HT1080 (cell line): ENCODE measurements at regions not wholly inside any gene's neighbourhood (a gene's known extent, or its start where the extent isn't known, plus 50 kb on each side); places are given as distances from the start of the nearest gene placed in this dataset.

Experiments
- DNase-seq: peaks from one replicate; pipeline ENCODE4 v3.0.0-alpha.2; 2015; ENCODE audit warnings: low read depth

DNA sequence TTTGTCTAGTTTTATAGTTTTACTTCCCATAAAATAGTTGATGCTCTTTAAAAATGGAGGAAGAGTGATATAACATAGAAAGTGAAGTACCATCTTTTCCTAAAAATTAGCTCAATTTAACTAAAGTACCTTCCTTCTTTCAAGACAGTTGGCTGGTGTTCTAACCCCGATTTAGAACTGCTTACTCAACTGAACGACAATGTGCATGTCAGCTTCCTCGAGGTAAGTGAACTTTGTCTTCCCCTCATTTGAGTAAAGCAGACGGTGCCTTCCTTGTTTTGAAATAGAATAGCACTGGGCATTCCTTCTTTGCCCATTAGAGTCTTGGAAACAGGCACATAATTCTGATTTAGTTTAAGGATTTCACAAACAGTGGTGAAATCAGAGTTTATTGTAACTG is 1519.2 kb downstream of the EFNB2 start:
- no peak for DNase-seq

DNA sequence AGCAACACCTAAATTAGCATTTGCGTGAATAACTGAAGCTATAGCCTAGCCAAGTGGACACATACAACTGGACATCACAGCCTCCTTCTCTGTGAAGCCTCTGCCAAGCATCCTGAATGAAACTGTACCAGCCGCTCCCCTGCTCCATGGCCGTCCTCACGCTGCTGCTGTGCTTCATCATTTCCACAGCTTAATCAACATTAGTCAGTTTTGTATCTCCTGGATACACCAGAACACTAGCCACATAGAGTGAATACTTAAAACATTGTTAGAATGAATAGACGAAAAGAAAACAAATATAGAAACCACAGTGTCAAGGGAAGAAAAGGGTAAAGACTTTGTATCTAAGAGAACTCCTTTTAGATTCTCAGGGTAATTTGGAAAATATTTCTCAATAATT is 1526.9 kb downstream of the EFNB2 start:
- no peak for DNase-seq

DNA sequence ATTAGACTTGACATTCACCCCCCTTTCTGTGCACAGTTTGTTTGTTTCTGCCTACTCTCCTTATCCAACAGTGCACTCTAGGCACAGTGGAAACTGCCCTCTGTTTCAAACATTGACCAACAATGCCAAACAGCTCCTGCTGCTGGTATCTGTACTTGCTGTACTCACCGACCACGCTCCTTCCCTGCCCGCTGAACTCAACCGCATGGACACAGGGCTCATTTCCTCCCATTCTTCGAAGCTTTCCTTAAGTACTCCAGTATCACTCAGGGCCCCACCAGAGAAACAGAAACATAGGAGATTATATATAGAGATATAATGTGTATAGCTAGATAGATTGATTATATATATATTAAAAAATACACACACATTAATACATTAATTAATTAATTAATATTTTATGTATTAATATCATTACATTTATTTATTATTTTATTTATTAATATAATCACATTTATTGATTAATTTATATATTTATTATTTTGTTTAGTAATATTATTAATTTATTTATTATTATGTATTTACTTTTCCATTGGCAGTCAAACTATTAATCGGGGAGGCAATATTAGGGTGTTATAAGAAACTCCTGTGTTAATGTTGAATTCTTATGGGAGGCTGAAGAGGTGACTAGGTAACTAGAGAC is 1528.2 kb downstream of the EFNB2 start:
- DNase-seq, result no peak

DNA sequence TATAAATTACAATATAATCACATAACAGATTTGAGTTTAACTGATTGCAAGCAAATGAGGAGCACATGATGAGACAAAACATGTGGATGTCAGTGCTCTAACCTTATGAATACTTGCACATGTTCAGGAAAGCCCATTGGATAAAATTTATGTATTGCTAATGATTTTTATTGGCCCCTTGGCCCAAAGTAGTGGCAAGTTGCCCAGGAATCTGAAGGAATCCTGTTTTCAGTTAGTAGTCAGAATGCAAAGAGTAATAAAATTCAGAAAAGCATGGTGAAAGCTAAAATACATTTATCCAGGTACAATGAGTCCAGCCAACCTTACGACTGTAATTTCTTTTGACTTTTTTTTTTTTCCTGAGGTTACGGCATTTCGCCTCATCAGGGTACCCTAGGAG is 1539.4 kb downstream of the EFNB2 start:
- DNase-seq, result no peak

DNA sequence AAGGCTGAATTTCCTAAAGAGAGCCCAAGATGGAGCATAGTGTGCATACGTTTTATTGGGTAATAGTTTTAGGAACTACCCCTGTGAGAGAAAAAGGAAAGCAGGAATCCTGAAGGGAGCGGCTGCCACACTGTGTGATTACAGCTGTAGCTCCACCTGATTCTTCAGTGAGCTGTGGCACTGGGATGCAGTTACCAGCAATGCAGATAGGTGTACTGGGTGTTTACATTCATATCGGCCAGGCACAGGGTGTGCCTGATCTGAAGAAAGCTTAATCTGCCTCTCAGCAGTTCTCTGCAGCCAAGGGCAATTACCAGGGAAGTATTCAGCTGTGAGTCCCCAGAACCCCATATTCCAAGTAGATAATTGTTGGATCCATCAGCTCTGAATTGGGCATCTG is 1541.8 kb downstream of the EFNB2 start:
- DNase-seq, result no peak

DNA sequence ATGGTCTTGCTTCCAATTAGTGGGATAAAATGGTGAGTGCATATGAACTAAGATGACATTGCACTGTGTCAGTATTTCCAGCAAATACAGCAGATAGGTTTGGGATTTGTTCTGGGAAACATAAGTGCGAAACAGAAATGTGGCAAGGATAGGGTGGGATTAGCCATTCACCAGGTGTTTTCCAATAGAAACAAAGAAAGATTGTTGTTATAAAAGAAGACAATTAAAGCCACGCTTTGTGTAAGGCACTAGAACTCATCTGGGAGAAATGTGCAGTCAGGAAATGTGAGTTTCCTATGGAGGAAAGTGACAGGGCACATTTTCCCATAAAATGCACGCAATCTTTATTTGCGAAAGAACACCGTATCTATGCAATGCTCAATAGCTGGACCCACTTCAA is 1547.8 kb downstream of the EFNB2 start:
- no peak for DNase-seq

DNA sequence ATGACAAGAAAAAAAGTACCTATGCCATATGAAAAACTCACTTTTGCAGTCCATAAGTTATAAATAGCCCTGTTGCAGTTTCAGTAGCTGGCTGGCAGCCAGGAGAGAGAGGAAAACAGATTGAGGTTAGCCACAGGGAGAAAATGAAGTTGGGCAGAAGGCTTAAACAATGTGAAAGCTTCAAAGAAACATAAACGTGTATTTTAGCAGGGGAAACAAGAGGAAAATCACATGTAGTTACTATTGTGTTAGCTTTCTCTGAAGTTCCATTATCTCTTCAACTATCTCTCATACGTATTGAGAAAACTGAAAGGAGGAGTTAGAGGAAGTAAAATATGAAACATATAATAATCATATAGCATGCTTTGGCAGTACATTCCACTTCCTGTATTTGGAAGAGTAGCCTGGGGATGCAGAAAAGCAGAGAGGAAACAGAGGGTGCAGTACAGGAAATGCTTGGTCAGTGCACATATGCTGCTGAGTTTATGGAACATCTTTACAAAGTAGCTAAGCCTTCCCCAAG is 1551.1 kb downstream of the EFNB2 start:
- peak; percentile 63 for DNase-seq

DNA sequence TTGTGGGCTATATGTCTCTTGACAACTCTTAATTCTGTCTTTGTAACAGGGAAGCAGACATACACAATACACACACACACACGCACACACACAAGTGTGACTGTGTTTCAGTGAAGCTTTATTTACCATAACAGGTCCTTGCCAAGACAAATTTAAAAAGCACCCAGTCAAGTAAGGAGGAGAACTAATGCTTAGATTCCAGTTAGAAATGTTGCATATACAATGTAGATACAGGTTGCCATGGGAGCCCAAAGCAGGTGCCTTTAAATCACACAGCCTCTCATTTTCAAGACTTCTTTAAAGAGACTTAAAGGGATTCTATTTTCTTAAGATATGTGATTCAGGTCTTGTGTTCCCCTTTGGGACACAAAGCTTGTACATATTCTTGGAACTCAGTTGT is 1551.9 kb downstream of the EFNB2 start:
- DNase-seq, result no peak

DNA sequence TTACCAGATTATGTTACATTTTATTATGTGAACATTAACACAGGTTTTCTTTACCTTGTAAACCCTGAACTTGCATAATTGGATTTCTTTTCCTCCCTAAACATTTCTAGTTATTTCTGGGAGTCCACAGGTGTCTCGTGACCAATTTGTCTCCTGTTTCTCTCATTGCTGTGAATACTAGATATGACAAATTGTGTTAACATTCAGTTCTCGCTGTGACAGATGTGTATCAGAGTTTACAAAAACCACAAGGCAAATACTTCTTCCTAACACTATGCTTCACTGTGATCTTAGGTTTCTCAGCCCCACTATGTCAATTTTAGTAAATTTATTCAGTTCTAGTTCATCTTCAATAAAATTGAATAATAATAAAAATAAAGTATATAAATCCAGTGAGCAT is 1554.9 kb downstream of the EFNB2 start:
- DNase-seq, result no peak

DNA sequence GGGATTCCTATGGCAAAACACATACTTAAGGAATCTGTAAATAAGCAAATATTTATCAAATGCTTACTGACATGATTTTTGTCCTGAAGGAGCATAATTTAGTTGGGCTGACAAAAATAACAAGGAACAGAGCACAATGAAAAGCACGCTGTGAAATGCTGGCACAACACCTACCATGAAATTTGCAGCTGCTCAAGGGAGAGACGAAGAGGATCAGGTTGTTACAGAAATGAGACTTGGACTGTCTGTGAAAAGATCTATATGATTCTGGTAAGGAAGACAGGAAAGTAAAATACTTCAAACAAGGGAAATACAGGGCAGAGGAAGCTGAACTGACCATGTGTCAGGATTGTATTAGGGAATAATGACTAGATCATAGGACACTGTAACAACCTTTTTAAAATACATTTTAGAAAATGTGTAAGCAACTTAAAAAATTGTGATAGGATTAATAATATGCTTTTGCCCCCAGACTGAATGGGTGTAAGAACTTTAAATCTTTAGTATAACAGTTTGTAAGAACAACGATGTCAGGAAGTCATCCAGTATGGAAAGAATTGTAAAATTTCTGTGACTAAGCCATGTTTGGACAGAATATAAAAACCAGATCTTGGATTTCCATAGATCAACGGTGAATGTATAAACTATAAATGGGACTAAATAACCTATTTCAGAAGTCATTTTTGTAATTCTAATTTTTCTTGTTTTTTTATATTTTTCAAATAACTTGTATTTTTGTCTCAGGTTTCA is 1556.0 kb downstream of the EFNB2 start:
- no peak for DNase-seq

DNA sequence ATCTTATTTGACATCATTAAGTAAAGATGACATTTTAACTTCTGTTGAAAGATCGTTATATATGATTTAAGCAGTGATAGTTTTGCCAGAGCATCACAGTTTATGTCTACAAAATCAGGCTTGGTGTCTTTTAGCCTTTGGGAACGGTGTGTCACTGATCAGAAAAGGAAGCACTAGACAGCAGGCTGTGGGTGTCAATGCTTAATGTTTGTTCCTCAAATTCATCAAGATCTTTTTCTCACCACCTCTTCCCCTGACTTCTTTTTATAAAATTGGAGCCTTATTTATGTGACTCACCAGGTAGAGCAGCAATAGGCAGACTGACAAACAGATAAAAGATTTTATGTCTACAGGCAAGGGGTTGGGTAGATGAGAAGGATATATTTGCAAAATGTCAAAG is 1558.5 kb downstream of the EFNB2 start:
- DNase-seq, result no peak

DNA sequence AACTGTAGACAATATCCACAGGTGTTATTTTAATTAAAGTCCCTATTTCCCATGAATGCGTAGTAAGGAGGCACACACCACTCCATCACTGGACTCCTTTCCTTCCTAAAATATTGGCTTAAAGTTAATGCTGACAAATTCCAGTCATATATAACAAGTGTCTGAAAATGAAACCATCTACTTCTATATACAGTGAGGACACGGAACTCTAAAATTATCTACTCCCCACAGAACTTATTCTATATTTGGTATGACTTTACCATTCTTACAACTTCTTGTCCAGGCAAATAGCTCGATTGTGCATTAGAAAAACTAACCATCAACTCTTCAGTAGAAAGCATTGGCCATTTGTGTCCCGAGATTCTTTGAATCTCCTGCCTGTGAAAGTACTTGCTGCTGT is 1560.2 kb downstream of the EFNB2 start:
- DNase-seq, result no peak

DNA sequence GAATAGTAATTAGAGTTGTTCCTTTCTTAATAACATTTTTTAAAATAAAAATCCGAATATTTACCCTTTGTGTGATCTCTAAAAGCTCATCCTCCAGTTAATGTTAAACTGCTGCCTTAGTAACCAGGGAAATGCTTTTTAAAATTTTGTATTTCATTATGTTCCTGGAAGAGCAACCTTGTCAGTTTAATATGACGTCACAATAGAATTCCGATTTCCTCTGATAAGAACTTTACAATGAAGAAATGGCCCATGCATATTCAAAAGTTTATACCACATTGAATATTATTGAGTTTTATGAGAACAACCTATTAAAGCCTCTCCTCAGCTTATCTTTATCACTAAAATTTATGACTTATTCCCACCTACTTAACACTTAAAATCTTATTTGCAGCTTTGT is 1566.6 kb downstream of the EFNB2 start:
- no peak for DNase-seq

DNA sequence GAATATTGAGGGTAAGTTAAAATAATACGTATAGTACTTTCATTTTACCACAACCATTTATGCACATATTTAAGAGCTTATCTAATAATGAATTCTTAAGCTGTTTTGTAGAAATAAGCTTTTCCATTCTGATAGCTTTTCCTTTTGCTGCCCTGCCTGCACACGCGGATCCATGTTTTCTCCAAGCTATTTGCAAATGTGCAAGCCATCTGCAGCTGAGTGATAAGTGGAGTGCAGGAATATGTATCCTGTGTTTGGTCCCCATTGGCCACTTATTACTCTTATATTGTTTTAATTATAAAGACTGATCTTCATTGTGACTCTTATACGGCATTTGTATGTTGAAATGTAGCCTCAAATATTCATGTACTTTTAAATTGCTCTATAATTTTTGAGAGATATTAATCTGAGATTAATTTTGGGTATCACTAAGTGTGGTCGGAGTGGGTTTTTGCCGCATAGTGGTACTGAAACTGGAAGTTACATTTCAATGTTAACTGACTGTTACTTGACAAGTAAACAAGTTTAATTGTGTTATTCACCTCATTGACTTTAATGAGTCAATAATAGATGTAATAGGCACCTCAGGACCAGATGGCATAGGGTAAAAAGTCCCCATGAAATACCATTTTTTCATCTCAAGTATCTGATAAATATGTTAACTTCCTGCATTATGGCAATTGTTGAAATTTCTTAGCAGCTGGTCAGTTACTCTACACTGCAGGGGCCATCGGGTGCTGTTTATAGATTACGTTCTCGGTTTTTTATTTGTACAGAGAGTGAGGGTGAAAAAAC is 1567.4 kb downstream of the EFNB2 start:
- DNase-seq, result no peak

DNA sequence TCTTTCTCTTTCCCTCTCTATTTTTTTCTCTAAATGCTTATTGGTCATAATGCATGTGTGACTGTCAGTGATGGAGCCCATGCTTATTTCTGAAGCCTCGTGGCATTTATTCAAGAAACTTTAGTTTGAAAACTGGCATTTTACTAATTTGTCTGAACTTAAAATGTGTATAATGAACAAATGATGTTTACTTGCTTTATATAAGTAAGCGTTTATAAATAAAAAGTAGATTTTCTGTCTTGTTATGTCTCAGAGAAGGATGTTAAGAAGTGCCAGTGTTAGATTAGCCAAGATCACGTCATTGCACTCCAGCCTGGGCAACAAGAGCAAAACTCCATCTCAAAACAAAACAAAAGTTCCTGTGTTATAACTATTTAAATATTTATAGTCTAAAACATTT is 1568.1 kb downstream of the EFNB2 start:
- DNase-seq, result no peak

DNA sequence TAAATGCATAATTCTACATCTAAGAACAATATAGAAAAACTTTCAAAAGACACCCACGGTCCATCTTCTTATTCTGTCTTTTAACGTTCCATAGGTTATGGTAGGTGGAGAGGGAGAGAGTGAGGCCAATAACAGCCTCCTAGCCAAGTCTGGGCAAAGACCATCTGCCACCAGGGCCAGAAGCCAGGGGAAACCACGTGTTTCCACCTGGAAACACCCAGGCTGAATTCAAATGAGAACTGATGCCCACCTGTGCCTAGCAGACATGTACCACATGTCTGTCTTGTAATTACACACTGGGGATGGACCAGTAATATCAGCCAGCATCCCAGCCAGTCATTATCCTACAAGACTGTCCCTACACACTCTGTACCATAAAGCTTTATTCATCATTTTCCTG is 1573.1 kb downstream of the EFNB2 start:
- DNase-seq, result no peak

DNA sequence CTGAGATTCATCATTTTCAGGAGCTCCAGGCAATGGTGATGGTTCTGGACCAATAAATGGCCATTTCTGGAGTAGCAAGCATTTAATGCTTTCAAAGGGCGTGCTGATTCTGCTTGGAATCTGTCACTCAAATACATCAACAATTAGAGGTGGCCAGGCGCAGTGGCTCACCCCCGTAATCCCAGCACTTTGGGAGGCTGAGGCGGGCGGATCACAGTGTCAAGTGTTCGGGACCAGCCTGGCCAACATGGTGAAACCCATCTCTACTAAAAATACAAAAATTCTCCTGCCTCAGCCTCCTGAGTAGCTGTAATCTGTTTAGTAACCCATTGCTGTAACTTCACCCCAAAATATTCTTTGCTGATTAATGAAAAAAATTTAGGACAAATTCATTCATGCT is 1574.2 kb downstream of the EFNB2 start:
- DNase-seq, result no peak

DNA sequence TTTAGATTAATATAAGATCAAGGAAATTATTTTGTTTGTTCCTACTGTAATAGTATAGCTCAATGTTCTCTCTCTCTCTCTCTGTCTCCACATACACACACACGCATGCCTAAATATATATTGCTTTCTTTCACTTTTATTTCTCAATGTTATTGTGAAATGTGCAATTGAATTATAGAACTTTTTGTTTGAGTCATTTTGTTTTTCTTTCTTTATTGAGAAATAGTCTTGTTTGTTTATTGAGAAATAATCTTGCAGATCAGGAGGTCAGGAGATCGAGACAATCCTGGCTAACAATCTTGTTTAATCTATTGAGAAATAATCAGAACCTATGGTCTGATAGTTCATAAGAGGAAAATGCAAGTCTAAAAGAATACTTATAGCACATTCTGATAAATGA is 1581.3 kb downstream of the EFNB2 start:
- no peak for DNase-seq

DNA sequence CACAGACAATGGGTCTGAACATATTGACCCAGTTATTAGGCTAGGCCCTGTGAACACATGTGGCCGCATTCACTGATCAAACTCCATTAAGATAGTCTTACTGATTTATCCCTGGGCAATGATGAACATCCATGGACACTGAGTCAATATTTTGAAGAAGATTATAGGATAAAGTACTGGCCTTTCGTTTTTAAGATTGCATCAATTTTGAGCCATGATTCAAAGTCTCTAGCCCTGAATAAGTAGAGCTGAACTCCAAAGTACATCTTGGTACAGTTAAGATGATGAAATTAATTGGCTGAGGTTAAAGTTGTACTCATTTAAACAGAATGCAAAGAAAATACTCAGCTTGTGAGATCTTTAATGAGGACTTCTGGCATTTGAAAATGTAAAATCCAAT is 1581.9 kb downstream of the EFNB2 start:
- DNase-seq, result no peak

DNA sequence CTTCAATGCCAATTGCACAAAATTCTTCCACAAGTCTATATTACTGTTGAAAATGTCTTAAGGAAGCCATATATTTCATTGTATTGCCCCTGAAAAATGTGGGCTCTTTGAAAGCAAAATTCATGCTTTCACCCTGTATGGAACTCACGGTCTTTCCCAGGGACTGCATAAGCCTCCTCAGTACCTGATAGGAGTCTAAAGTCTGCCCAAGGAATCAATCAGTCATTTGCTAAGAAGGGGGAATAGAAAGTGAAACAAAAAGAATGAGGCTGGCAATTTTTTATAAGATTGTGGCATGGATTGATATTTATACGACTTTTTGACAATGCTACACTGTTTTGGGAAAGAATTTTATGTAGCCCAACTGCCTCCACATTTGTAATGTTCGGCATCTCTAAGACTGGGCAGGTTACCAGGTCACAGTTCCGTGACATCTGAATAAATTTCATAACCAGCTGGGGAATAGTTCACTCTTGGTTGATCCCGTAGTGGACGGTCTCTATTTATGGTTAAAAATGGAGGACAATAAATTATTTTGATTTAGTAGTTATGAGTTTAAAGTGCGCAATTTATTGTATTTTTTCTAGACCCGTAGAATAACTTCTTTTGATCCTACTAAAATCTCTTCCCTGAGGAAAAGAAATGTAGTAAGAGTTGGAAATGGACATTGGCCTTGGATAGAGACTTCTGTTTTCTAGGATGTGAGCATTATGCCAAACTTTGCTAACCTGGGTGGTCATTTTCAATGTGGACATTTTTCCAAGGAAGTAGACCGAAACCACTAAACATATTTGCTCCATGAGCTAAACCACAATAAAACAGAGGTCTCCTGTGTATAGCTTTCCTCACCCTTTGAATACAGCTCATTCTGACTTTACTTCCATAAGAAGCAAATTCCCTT is 1585.4 kb downstream of the EFNB2 start:
- peak; percentile 68 for DNase-seq

DNA sequence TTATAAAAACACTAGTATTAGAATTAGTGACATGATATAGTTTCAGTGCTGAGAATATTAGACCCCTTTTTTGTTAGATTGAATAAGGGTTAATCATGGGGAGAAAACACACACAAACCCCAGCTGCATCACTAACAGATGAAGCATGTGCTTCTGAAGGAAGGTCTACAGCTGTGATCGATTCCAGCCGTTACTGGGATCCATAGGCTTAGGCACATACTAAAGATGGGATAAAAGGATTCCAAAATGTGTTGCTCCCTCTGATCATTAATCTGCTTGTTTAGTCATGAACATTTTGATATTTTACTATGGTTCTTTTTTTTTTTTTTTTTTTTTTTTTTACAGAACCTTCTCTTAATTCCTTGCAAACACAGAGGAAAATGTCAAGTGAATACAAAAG is 1591.3 kb downstream of the EFNB2 start:
- no peak for DNase-seq
